NCI-H1694 treated with DMSO at 0.1 percent for 48 hours (cell line): ENCODE measurements at regions not wholly inside any gene's neighbourhood (a gene's known extent, or its start where the extent isn't known, plus 50 kb on each side); places are given as distances from the start of the nearest gene placed in this dataset.
"Not testable (repeated sequence)": the region's sequence is repeated elsewhere in the genome, so short reads cannot be mapped to it uniquely, and the experiment has no call there.

ENCODE experiments used
- DNase-seq: peaks from one replicate; lab custom pipeline; 2025; lab: John Stamatoyannopoulos, UW

- DNase-seq = no peak
Measured at GRCh38 chr15:69554279-69554961, 101.8 kb downstream of the RPLP1 start.

GRCh38 chr15:69555080-69555479 lies 102.5 kb downstream of the RPLP1 start:
- no peak for DNase-seq

- DNase-seq = no peak
Measured at GRCh38 chr15:69556344-69556743, 103.7 kb downstream of the RPLP1 start.

GRCh38 chr15:69557020-69557706 lies 104.5 kb downstream of the RPLP1 start:
- DNase-seq = no peak

GRCh38 chr15:69557707-69558409 lies 105.2 kb downstream of the RPLP1 start:
- no peak for DNase-seq

GRCh38 chr15:69559440-69560190 lies 107.0 kb downstream of the RPLP1 start:
- no peak for DNase-seq

GRCh38 chr15:69561071-69561784 lies 108.6 kb downstream of the RPLP1 start:
- no peak for DNase-seq

- no peak for DNase-seq
Measured at GRCh38 chr15:69562116-69562515, 109.5 kb downstream of the RPLP1 start.

GRCh38 chr15:69562564-69562963 lies 109.9 kb downstream of the RPLP1 start:
- no peak for DNase-seq

- no peak for DNase-seq
Measured at GRCh38 chr15:69565066-69565655, 112.5 kb downstream of the RPLP1 start.

- DNase-seq = not testable (repeated sequence)
Measured at GRCh38 chr15:69567238-69567760, 114.7 kb downstream of the RPLP1 start.

- DNase-seq = no peak
Measured at GRCh38 chr15:69568173-69569009, 115.8 kb downstream of the RPLP1 start.

GRCh38 chr15:69570454-69570853 lies 117.8 kb downstream of the RPLP1 start:
- DNase-seq = no peak

GRCh38 chr15:69570997-69571396 lies 118.4 kb downstream of the RPLP1 start:
- no peak for DNase-seq

GRCh38 chr15:69573278-69573677 lies 120.7 kb downstream of the RPLP1 start:
- not testable (repeated sequence) for DNase-seq

GRCh38 chr15:69573815-69574475 lies 121.3 kb downstream of the RPLP1 start:
- DNase-seq = no peak

- DNase-seq = no peak
Measured at GRCh38 chr15:69574506-69574905, 121.9 kb downstream of the RPLP1 start.

GRCh38 chr15:69575387-69575786 lies 122.8 kb downstream of the RPLP1 start:
- no peak for DNase-seq

- peak; percentile 46 for DNase-seq
Measured at GRCh38 chr15:69576035-69576526, 123.5 kb downstream of the RPLP1 start.
